CD14-positive monocyte (primary cell): ENCODE measurements at regions not wholly inside any gene's neighbourhood (a gene's known extent, or its start where the extent isn't known, plus 50 kb on each side); places are given as distances from the start of the nearest gene placed in this dataset.

ENCODE experiments used
- DNase-seq, 3 donors: peaks; one replicate each; pipeline ENCODE4 v3.0.0-alpha.2; 2011 to 2022
- H2AFZ ChIP-seq: 2 replicates; pipeline ENCODE4 v1.6.0; 2012; ENCODE audit warnings: mild to moderate bottlenecking, low read depth, low read length, inconsistent platforms; ENCODE audit not compliant: insufficient read depth, poor library complexity, severe bottlenecking
- H3K27ac ChIP-seq, 2 donors: 1 replicate in 1 of 2; 2 replicates in 1 of 2; pipeline ENCODE4 v1.5.1; 2012 to 2013; ENCODE audit warnings: low read length in 2 of 2, control low read depth in 1 of 2, inconsistent platforms in 1 of 2, low read depth in 1 of 2, mild to moderate bottlenecking in 1 of 2
- H3K27me3 ChIP-seq, 2 donors: one replicate each; pipeline versions ENCODE4 v1.6.0 to v1.6.1; 2011 to 2013; ENCODE audit warnings: low read length in 2 of 2; ENCODE audit not compliant: control insufficient read depth in 2 of 2, insufficient read depth in 2 of 2
- H3K36me3 ChIP-seq, 2 donors: replicated peaks in 1 of 2; 1 replicate in 1 of 2; 2 replicates in 1 of 2; pipeline versions ENCODE4 v1.5.1 to v1.6.1; 2012 to 2013; ENCODE audit warnings: low read length in 2 of 2, control low read depth in 1 of 2, inconsistent platforms in 1 of 2, mild to moderate bottlenecking in 1 of 2; ENCODE audit not compliant: insufficient read depth in 2 of 2, control insufficient read depth in 1 of 2
- H3K4me1 ChIP-seq, 2 donors: 1 replicate in 1 of 2; 2 replicates in 1 of 2; pipeline versions ENCODE4 v1.5.1 to v1.6.1; 2012 to 2013; ENCODE audit warnings: low read length in 2 of 2, control low read depth in 1 of 2, inconsistent platforms in 1 of 2, mild to moderate bottlenecking in 1 of 2, moderate library complexity in 1 of 2; ENCODE audit not compliant: insufficient read depth in 2 of 2, control insufficient read depth in 1 of 2
- H3K4me2 ChIP-seq: replicated peaks from 2 replicates; pipeline ENCODE3; 2012; ENCODE audit warnings: low read length, moderate library complexity, mild to moderate bottlenecking; ENCODE audit not compliant: poor library complexity, severe bottlenecking; ENCODE audit errors: extremely low read depth
- H3K4me3 ChIP-seq, 3 experiments: fragments of 200-600 bp in 1 of 3; sonication (generic) in 1 of 3; replicated peaks in 1 of 3; 1 replicate in 2 of 3; 2 replicates in 1 of 3; pipeline ENCODE4 v1.5.1; 2011 to 2013; ENCODE audit warnings: low read length in 3 of 3, mild to moderate bottlenecking in 3 of 3, control low read depth in 2 of 3, low read depth in 2 of 3, inconsistent platforms in 1 of 3, moderate library complexity in 1 of 3
- H3K79me2 ChIP-seq: 2 replicates; pipeline ENCODE4 v1.6.0; 2012; ENCODE audit warnings: mild to moderate bottlenecking, control low read depth, inconsistent platforms, low read length, moderate library complexity; ENCODE audit not compliant: insufficient read depth
- H3K9ac ChIP-seq: 2 replicates; pipeline ENCODE4 v1.6.0; 2017; ENCODE audit warnings: low read length, mild to moderate bottlenecking; ENCODE audit not compliant: insufficient read depth, poor library complexity, severe bottlenecking
- H3K9me3 ChIP-seq, 2 donors: replicated peaks in 1 of 2; 1 replicate in 1 of 2; 2 replicates in 1 of 2; pipeline versions ENCODE4 v1.5.1 to v1.6.1; 2012 to 2013; ENCODE audit warnings: low read length in 2 of 2, control low read depth in 1 of 2; ENCODE audit not compliant: control insufficient read depth in 1 of 2, insufficient read depth in 1 of 2
- H4K20me1 ChIP-seq: 2 replicates; pipeline ENCODE4 v1.6.0; 2012; ENCODE audit warnings: mild to moderate bottlenecking, low read length, control low read depth, moderate library complexity; ENCODE audit not compliant: insufficient read depth
- H3K27ac Mint-ChIP-seq, 7 donors: one replicate each; pipeline ENCODE4 v1.8.0; 2020; ENCODE audit warnings: mild to moderate bottlenecking in 7 of 7, mixed read lengths in 7 of 7, moderate library complexity in 6 of 7, inconsistent platforms in 2 of 7
- H3K27me3 Mint-ChIP-seq, 3 donors: one replicate each; pipeline ENCODE4 v1.8.0; 2021 to 2022; ENCODE audit warnings: low read depth in 3 of 3, mild to moderate bottlenecking in 3 of 3, mixed read lengths in 3 of 3, moderate library complexity in 3 of 3, inconsistent platforms in 1 of 3
- H3K36me3 Mint-ChIP-seq, 2 donors: one replicate each; pipeline ENCODE4 v1.8.0; 2020; ENCODE audit warnings: mixed read lengths in 2 of 2, inconsistent platforms in 1 of 2, mild to moderate bottlenecking in 1 of 2
- H3K4me1 Mint-ChIP-seq: one replicate; pipeline ENCODE4 v1.8.0; 2020; ENCODE audit warnings: mild to moderate bottlenecking, mixed read lengths
- H3K4me3 Mint-ChIP-seq, 2 donors: one replicate each; pipeline ENCODE4 v1.8.0; 2020; ENCODE audit warnings: mild to moderate bottlenecking in 2 of 2, mixed read lengths in 2 of 2, moderate library complexity in 1 of 2
- H3K9me3 Mint-ChIP-seq, 7 donors: one replicate each; pipeline ENCODE4 v1.8.0; 2020 to 2022; ENCODE audit warnings: mixed read lengths in 7 of 7, mild to moderate bottlenecking in 6 of 7, moderate library complexity in 6 of 7, inconsistent platforms in 2 of 7
- CTCF ChIP-seq: fragments of 200-600 bp; IDR thresholded peaks from one replicate; pipeline ENCODE4 v1.8.0; 2022; ENCODE audit warnings: antibody characterized with exemption, mild to moderate bottlenecking
- WGBS: methylation state at CpG from one replicate; pipeline ENCODE4 v1.1.5; 2013; ENCODE audit warnings: missing lambda C conversion rate; ENCODE audit not compliant: insufficient coverage; 5-methylcytosine and 5-hydroxymethylcytosine counted together
- intact Hi-C, 2 donors: fragments of 100-400 bp; cut with micrococcal nuclease; formaldehyde crosslinking; loops; one replicate each; pipeline versions ENCODE4 v1.15.0 to v1.15.1; 2023

- Histone ChIP-seq H3K27me3 (no peaks in the 10 kb centered on the region), H3K27ac (no peak overlapping the region), H3K36me3 (no peaks in the 10 kb centered on the region), H3K4me1 (no peaks in the 10 kb centered on the region), H3K9ac (no peak overlapping the region), H3K4me2 (no peak overlapping the region), H3K4me3 (no peak overlapping the region), H3K9me3 (no peaks in the 10 kb centered on the region), H4K20me1 (no peaks in the 10 kb centered on the region), H2AFZ (no peak overlapping the region), H3K79me2 (no peaks in the 10 kb centered on the region)
- intact Hi-C loops, result no loop called here
- H3K36me3 Mint-ChIP-seq, result no peaks in the 10 kb centered on the region
- H3K27me3 Mint-ChIP-seq, result peaks cover 0 to 1% (median 0%) of the 10 kb centered on the region in 3 donors
- no peaks in the 10 kb centered on the region for H3K4me1 Mint-ChIP-seq
- no CpG with 5 or more reads among the region's 1 CpG for WGBS
- H3K27ac Mint-ChIP-seq, result no peak overlapping the region
- H3K4me3 Mint-ChIP-seq, result no peak overlapping the region
- TF ChIP-seq CTCF, result no peak
- DNase-seq, result no peak
- peaks cover 0 to 4% (median 0%) of the 10 kb centered on the region in 7 donors for H3K9me3 Mint-ChIP-seq
Observed at GRCh38 chr1:103348136-103348535, 177.4 kb upstream of the RNPC3 start.

DNA sequence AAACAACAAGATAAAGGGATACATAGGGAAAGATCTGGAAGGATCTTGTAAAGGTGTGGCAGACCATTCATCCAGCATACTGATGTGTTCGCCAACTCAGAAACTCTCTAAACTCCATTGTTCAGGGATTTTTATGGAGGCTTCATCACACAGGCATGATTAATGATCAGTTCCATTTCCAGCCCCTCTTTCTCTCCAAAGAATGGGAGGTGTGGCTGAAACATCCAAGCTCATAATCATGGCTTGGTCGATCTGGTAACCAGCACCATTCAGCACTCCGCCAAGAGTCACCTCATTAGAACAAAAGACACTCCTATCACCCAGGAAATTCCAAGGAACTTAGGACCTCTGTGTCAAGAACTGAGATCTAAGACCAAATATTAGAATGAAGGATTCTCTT, 180.6 kb upstream of the RNPC3 start:
- no peak overlapping the region for H2AFZ ChIP-seq
- H3K27me3 ChIP-seq, result no peaks in the 10 kb centered on the region
- no peaks in the 10 kb centered on the region for H3K4me1 Mint-ChIP-seq
- no peak overlapping the region for H3K9ac ChIP-seq
- H3K9me3 Mint-ChIP-seq, result peaks cover 0 to 8% (median 0%) of the 10 kb centered on the region in 7 donors
- H3K4me2 ChIP-seq, result no peak overlapping the region
- no peak for TF ChIP-seq CTCF
- no peak overlapping the region for H3K4me3 Mint-ChIP-seq
- intact Hi-C loops, result no loop called here
- no CpG with 5 or more reads among the region's 3 CpGs for WGBS
- H3K27ac ChIP-seq, result no peak overlapping the region
- no peaks in the 10 kb centered on the region for H3K36me3 ChIP-seq
- H3K27me3 Mint-ChIP-seq, result peaks cover 0 to 1% (median 1%) of the 10 kb centered on the region in 3 donors
- no peak overlapping the region for H3K4me3 ChIP-seq
- no peaks in the 10 kb centered on the region for H3K9me3 ChIP-seq
- no peak for DNase-seq
- no peaks in the 10 kb centered on the region for H3K79me2 ChIP-seq
- H3K4me1 ChIP-seq, result no peaks in the 10 kb centered on the region
- H3K36me3 Mint-ChIP-seq, result no peaks in the 10 kb centered on the region
- H3K27ac Mint-ChIP-seq, result no peak overlapping the region
- H4K20me1 ChIP-seq, result no peaks in the 10 kb centered on the region
